Mammary epithelial cell (primary cell): ENCODE measurements at regions not wholly inside any gene's neighbourhood (a gene's known extent, or its start where the extent isn't known, plus 50 kb on each side); places are given as distances from the start of the nearest gene placed in this dataset.

ENCODE experiments used
- CTCF ChIP-seq, 2 donors: IDR thresholded peaks in 1 of 2; conservative IDR thresholded peaks in 1 of 2; 2 replicates each; pipeline ENCODE4 v1.5.1; 2011 to 2012; ENCODE audit warnings: inconsistent platforms in 2 of 2, low read length in 2 of 2, mild to moderate bottlenecking in 2 of 2, control low read depth in 1 of 2, low read depth in 1 of 2; ENCODE audit not compliant: insufficient read depth in 1 of 2; ENCODE audit errors: extremely low read depth in 1 of 2
- EZH2 ChIP-seq: IDR thresholded peaks from 2 replicates; pipeline ENCODE4 v1.6.1; 2012; ENCODE audit warnings: low read length, inconsistent platforms, borderline replicate concordance

- no peak for TF ChIP-seq CTCF (conservative IDR thresholded peaks at IDR 0.05 in 1 of 2, IDR thresholded peaks at IDR 0.05 in 1 of 2; ENCODE audit: extremely low read depth in 1 of 2, insufficient read depth in 1 of 2, low read depth in 1 of 2, low read length in 2 of 2)
- no peak for TF ChIP-seq EZH2
Measured at GRCh38 chr4:160350944-160351343, 1248.1 kb downstream of the RAPGEF2 start.
